MM.1S (cell line): ENCODE measurements at regions not wholly inside any gene's neighbourhood (a gene's known extent, or its start where the extent isn't known, plus 50 kb on each side); places are given as distances from the start of the nearest gene placed in this dataset.

Source experiments
- DNase-seq: peaks from one replicate; pipeline ENCODE4 v3.0.0-alpha.2; 2015
- H2AFZ ChIP-seq: fragments of 300-600 bp; sonication (generic); 2 replicates; pipeline ENCODE4 v1.6.0; 2016; ENCODE audit warnings: antibody characterized with exemption, low read length
- H3F3A ChIP-seq: fragments of 300-600 bp; sonication (generic); 2 replicates; pipeline ENCODE4 v1.6.1; 2016; ENCODE audit warnings: mild to moderate bottlenecking, antibody characterized with exemption, low read length, moderate library complexity, mixed read lengths; ENCODE audit not compliant: insufficient read depth
- H3K27ac ChIP-seq: fragments of 300-600 bp; sonication (generic); 2 replicates; pipeline ENCODE4 v1.5.1; 2016; ENCODE audit warnings: mild to moderate bottlenecking, low read length
- H3K27me3 ChIP-seq: fragments of 300-600 bp; sonication (generic); replicated peaks from 2 replicates; pipeline ENCODE4 v1.6.0; 2016; ENCODE audit warnings: low read length; ENCODE audit not compliant: insufficient read depth
- H3K36me3 ChIP-seq: fragments of 300-600 bp; sonication (generic); replicated peaks from 2 replicates; pipeline ENCODE4 v1.6.1; 2016; ENCODE audit warnings: mild to moderate bottlenecking, low read length, mixed read lengths; ENCODE audit not compliant: insufficient read depth
- H3K4me1 ChIP-seq: fragments of 300-600 bp; sonication (generic); 2 replicates; pipeline ENCODE4 v1.6.1; 2016; ENCODE audit warnings: low read length, mixed read lengths
- H3K4me2 ChIP-seq: fragments of 300-600 bp; sonication (generic); 2 replicates; pipeline ENCODE4 v1.6.0; 2016; ENCODE audit warnings: low read depth, low read length
- H3K4me3 ChIP-seq: fragments of 300-600 bp; sonication (generic); 2 replicates; pipeline ENCODE4 v1.5.1; 2016; ENCODE audit warnings: low read length, mixed read lengths
- H3K79me2 ChIP-seq: fragments of 300-600 bp; sonication (generic); 2 replicates; pipeline ENCODE4 v1.6.1; 2016; ENCODE audit warnings: mixed run types, low read length, mixed read lengths
- H3K9ac ChIP-seq: fragments of 300-600 bp; sonication (generic); 2 replicates; pipeline ENCODE4 v1.6.1; 2016; ENCODE audit warnings: low read length, mixed read lengths
- H3K9me2 ChIP-seq: fragments of 300-600 bp; sonication (generic); replicated peaks from 2 replicates; pipeline ENCODE4 v1.6.1; 2016; ENCODE audit warnings: mild to moderate bottlenecking, low read length, mixed read lengths; ENCODE audit not compliant: insufficient read depth
- H3K9me3 ChIP-seq: fragments of 300-600 bp; sonication (generic); replicated peaks from 2 replicates; pipeline ENCODE4 v1.6.1; 2016; ENCODE audit warnings: mild to moderate bottlenecking, low read length, mixed read lengths; ENCODE audit not compliant: insufficient read depth
- H4K20me1 ChIP-seq: fragments of 300-600 bp; sonication (generic); 2 replicates; pipeline ENCODE4 v1.6.1; 2016; ENCODE audit warnings: mild to moderate bottlenecking, low read length, moderate library complexity, mixed read lengths; ENCODE audit not compliant: insufficient read depth
- EZH2 ChIP-seq: fragments of 300-600 bp; sonication (generic); optimal IDR thresholded peaks from 2 replicates; pipeline ENCODE3; 2017; ENCODE audit warnings: low read depth, mild to moderate bottlenecking, antibody characterized with exemption, low read length, mixed read lengths
- EZH2phosphoT487 ChIP-seq: fragments of 300-600 bp; sonication (generic); IDR thresholded peaks from 2 replicates; pipeline ENCODE4 v1.6.1; 2018; ENCODE audit warnings: antibody characterized with exemption, low read length
- TF ChIP-seq, protein P1 (sequence below): fragments of 300-600 bp; sonication (generic); IDR thresholded peaks from 2 replicates; pipeline ENCODE4 v1.5.1; 2016; ENCODE audit warnings: antibody characterized with exemption, low read length, mixed read lengths

DNA sequence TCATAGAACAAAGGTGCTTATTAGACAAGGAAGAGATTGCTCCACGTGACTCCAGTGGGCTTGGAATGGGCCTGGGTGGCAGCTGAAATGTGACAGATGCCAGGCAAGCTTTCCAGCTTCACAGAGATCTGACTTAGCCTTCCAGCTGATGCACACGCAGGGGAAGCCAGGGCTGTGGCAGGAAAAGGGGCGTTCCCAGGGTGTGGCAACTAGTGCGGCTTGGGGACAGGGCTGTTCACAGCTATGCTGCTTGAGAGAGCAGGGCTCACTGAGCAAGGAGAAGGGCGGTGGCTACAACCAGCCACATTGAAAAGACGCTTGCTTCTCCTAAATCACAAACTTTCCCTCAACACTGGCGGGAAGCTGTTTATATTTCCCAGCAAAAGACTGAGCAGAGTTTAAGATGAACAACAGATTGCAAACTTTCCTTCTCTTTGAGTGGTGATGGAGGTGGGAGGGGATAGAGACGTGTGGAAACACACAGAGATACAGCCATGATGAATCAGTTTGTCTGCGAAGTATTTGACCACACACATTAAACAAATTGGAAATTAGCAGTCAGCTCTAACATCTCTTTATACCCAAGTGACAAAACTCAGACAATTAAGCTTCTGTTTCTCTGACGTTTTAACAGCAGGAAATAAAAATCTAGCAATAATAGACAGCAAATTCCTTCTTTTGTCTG, 127.5 kb downstream of the BDH1 start:
- DNase-seq, result no peak
- H3K27me3 ChIP-seq, result 0 out of 2 replicates have a peak, but pooled peaks cover 3% of the 10 kb centered on the region
- H3K27ac ChIP-seq, result no peak overlapping the region
- no peak overlapping the region for H2AFZ ChIP-seq
- H3K79me2 ChIP-seq, result no peaks in the 10 kb centered on the region
- H3K4me1 ChIP-seq, result no peaks in the 10 kb centered on the region
- no peaks in the 10 kb centered on the region for H3F3A ChIP-seq
- no peaks in the 10 kb centered on the region for H3K36me3 ChIP-seq
- TF ChIP-seq EZH2 (no peak), EZH2phosphoT487 (no peak)
- TF ChIP-seq, protein P1, sequence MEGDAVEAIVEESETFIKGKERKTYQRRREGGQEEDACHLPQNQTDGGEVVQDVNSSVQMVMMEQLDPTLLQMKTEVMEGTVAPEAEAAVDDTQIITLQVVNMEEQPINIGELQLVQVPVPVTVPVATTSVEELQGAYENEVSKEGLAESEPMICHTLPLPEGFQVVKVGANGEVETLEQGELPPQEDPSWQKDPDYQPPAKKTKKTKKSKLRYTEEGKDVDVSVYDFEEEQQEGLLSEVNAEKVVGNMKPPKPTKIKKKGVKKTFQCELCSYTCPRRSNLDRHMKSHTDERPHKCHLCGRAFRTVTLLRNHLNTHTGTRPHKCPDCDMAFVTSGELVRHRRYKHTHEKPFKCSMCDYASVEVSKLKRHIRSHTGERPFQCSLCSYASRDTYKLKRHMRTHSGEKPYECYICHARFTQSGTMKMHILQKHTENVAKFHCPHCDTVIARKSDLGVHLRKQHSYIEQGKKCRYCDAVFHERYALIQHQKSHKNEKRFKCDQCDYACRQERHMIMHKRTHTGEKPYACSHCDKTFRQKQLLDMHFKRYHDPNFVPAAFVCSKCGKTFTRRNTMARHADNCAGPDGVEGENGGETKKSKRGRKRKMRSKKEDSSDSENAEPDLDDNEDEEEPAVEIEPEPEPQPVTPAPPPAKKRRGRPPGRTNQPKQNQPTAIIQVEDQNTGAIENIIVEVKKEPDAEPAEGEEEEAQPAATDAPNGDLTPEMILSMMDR, result no peak
- H3K4me2 ChIP-seq, result no peak overlapping the region
- H4K20me1 ChIP-seq, result no peaks in the 10 kb centered on the region
- H3K4me3 ChIP-seq, result no peak overlapping the region
- no peak overlapping the region for H3K9ac ChIP-seq
- H3K9me3 ChIP-seq, result no peaks in the 10 kb centered on the region
- H3K9me2 ChIP-seq, result no peaks in the 10 kb centered on the region

GRCh38 chr3:197427021-197427420, 128.6 kb upstream of the DLG1 start:
- Histone ChIP-seq H3K79me2 (no peaks in the 10 kb centered on the region), H3F3A (no peaks in the 10 kb centered on the region), H3K9me2 (no peaks in the 10 kb centered on the region), H3K4me1 (no peaks in the 10 kb centered on the region), H3K27ac (no peak overlapping the region), H3K4me3 (no peak overlapping the region), H3K4me2 (no peak overlapping the region), H3K9me3 (no peaks in the 10 kb centered on the region), H3K27me3 (0 out of 2 replicates have a peak, but pooled peaks cover 3% of the 10 kb centered on the region), H3K9ac (no peak overlapping the region), H4K20me1 (no peaks in the 10 kb centered on the region), H3K36me3 (no peaks in the 10 kb centered on the region), H2AFZ (no peak overlapping the region)
- no peak for TF ChIP-seq EZH2
- TF ChIP-seq EZH2phosphoT487, result no peak
- TF ChIP-seq, protein P1, result no peak
- DNase-seq, result no peak

DNA sequence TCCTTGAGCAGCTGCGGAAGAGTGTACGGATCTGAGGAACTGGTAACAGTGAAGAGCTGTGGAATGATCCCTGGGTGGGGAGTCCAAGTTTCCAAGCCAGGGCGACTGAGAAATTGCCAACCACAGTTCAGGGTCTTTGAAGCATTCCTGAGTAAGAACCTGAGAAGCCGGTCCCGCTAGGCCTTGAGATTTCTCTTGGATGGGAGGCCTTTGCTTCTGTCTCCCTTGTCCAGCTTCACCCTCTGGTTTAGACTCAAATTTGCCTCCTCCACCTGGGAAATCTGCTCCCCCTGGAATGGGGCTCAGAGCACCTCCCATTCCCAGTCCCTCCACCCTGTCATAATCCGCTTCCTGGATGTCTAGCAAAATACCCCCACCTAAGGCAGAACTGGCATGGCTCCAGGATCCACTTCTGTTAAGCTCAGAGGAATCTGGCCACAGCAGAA, 127.7 kb upstream of the DLG1 start:
- Histone ChIP-seq H3K9me3 (no peaks in the 10 kb centered on the region), H3K9ac (no peak overlapping the region), H3F3A (no peaks in the 10 kb centered on the region), H4K20me1 (no peaks in the 10 kb centered on the region), H3K27ac (no peak overlapping the region), H3K27me3 (0 out of 2 replicates have a peak, but pooled peaks cover 3% of the 10 kb centered on the region), H3K4me2 (no peak overlapping the region), H3K9me2 (no peaks in the 10 kb centered on the region), H3K79me2 (no peaks in the 10 kb centered on the region), H3K36me3 (no peaks in the 10 kb centered on the region), H3K4me1 (no peaks in the 10 kb centered on the region), H2AFZ (no peak overlapping the region), H3K4me3 (no peak overlapping the region)
- no peak for DNase-seq
- TF ChIP-seq EZH2 (no peak), EZH2phosphoT487 (no peak)
- TF ChIP-seq, protein P1, result no peak
